ENCODE measurements at regions not wholly inside any gene's neighbourhood (a gene's known extent, or its start where the extent isn't known, plus 50 kb on each side); places are given as distances from the start of the nearest gene placed in this dataset.

DNA sequence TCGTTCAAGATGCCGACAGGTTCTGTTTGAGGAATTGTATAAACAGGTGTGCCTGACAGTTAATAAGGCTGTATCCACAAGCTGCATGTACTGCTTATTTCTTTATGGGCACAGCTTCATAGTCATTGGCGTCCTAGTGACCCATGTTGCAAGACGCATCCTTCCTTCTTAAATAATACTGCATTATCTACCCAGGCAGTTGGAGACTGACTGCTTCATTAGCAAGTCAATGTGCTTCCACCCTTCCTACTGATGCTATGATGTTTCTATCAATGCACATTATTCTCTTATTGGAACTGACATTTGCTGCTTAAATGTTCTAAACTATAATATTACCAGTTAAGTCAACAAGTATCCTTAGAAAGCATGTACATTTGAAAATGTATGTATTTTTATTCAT is 950.0 kb upstream of the MIR17HG start:
- no peak overlapping the region for H3K4me3 ChIP-seq
- TF ChIP-seq POLR2A (IDR thresholded peaks at IDR 0.05) (no peak), EP300 (IDR thresholded peaks at IDR 0.05) (no peak), POLR2AphosphoS5 (IDR thresholded peaks at IDR 0.05) (no peak)
- TF ChIP-seq, protein P1, sequence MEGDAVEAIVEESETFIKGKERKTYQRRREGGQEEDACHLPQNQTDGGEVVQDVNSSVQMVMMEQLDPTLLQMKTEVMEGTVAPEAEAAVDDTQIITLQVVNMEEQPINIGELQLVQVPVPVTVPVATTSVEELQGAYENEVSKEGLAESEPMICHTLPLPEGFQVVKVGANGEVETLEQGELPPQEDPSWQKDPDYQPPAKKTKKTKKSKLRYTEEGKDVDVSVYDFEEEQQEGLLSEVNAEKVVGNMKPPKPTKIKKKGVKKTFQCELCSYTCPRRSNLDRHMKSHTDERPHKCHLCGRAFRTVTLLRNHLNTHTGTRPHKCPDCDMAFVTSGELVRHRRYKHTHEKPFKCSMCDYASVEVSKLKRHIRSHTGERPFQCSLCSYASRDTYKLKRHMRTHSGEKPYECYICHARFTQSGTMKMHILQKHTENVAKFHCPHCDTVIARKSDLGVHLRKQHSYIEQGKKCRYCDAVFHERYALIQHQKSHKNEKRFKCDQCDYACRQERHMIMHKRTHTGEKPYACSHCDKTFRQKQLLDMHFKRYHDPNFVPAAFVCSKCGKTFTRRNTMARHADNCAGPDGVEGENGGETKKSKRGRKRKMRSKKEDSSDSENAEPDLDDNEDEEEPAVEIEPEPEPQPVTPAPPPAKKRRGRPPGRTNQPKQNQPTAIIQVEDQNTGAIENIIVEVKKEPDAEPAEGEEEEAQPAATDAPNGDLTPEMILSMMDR (IDR thresholded peaks at IDR 0.05): no peak
- H3K27me3 ChIP-seq: no peaks in the 10 kb centered on the region
- no peaks in the 10 kb centered on the region for H3K9me3 ChIP-seq
- no peaks in the 10 kb centered on the region for H3K36me3 ChIP-seq
- H3K27ac ChIP-seq: no peak overlapping the region
- no peak for ATAC-seq
- H3K4me1 ChIP-seq: no peaks in the 10 kb centered on the region
- 70 to 94% methylated on average over 4 of the region's 4 CpGs for WGBS, 2 donors (ENCODE audit: low coverage in 1 of 2)

DNA sequence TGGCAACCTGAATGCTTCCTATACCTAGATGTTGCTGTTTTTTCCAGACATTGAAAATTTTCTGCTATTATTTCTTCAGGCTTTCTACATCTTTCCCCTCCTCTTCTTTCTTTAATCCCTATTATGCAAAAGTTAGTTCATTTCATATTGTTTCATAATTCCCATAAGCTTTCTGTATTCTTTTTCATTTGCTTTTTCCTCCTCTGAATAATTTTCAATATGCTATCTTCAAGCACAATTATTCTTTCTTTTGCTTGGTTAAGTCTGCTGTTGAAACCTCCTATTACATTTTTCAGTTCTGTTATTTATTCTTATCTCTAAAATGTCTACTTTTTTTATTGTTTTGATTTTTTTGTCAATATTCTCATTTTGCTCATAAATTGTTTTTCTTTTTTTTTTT is 947.1 kb upstream of the MIR17HG start:
- Histone ChIP-seq H3K4me1 (no peaks in the 10 kb centered on the region), H3K4me3 (no peak overlapping the region), H3K36me3 (no peaks in the 10 kb centered on the region), H3K27me3 (no peaks in the 10 kb centered on the region), H3K27ac (no peak overlapping the region), H3K9me3 (no peaks in the 10 kb centered on the region)
- ATAC-seq: no peak
- TF ChIP-seq, protein P1 (IDR thresholded peaks at IDR 0.05): no peak
- TF ChIP-seq POLR2AphosphoS5 (IDR thresholded peaks at IDR 0.05) (no peak), POLR2A (IDR thresholded peaks at IDR 0.05) (no peak), EP300 (IDR thresholded peaks at IDR 0.05) (no peak)

DNA sequence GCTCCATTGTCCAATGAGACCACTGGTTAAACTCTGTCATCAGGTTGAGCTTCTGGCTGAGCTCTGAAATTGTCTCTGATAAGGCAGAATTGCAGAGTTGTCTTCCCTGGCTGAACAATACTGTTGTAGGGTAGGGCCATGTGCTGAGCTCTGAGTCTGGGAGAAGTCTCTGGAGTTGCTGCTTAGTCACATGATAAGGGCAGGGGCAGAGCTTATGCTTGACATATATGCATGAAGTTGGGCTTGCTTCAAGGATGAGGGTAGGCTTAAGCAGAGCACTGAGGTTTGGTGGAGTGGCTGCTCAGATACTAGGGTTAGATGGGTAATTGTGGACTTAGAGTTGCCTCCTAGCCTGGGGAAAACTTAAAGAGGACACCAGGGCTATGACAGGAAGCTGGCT is 946.3 kb upstream of the MIR17HG start:
- TF ChIP-seq, protein P1 (IDR thresholded peaks at IDR 0.05): no peak
- no peak for TF ChIP-seq EP300 (IDR thresholded peaks at IDR 0.05)
- TF ChIP-seq POLR2A (IDR thresholded peaks at IDR 0.05): no peak
- no peak for TF ChIP-seq POLR2AphosphoS5 (IDR thresholded peaks at IDR 0.05)
- ATAC-seq: no peak
- H3K36me3 ChIP-seq: no peaks in the 10 kb centered on the region

DNA sequence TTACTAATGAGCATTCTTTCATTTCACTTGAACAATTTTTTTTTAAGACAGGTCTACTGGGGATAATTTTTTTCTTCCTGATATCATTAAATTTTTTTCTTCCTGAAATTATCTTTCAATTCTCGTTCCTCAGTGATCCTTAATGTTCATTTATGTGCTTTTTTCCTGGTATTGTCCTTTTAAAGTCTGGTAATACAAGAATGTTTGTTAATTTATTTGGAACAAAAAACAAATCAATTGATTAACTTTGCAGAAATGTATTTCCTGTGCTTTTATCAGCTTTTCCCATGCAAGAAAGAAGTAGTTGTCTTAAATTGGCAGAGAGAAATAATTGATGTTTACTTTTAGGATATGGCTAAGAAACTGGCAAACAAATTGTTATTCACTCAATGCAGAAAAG is 945.4 kb upstream of the MIR17HG start:
- H3K9me3 ChIP-seq: no peaks in the 10 kb centered on the region
- no peak overlapping the region for H3K4me3 ChIP-seq
- H3K36me3 ChIP-seq: no peaks in the 10 kb centered on the region
- no peak for ATAC-seq
- 58 to 80% methylated on average over 1 of the region's 1 CpG for WGBS, 2 donors (ENCODE audit: low coverage in 1 of 2)
- H3K27ac ChIP-seq: no peak overlapping the region
- H3K4me1 ChIP-seq: no peaks in the 10 kb centered on the region
- no peaks in the 10 kb centered on the region for H3K27me3 ChIP-seq
- TF ChIP-seq POLR2AphosphoS5 (IDR thresholded peaks at IDR 0.05) (no peak), POLR2A (IDR thresholded peaks at IDR 0.05) (no peak), EP300 (IDR thresholded peaks at IDR 0.05) (no peak)
- TF ChIP-seq, protein P1 (IDR thresholded peaks at IDR 0.05): no peak

More for the DNA sequence above, 946.3 kb upstream of the MIR17HG start:
- no peak overlapping the region for H3K27ac ChIP-seq
- no peaks in the 10 kb centered on the region for H3K9me3 ChIP-seq
- H3K27me3 ChIP-seq: no peaks in the 10 kb centered on the region
- H3K4me3 ChIP-seq: no peak overlapping the region
- no peaks in the 10 kb centered on the region for H3K4me1 ChIP-seq

DNA sequence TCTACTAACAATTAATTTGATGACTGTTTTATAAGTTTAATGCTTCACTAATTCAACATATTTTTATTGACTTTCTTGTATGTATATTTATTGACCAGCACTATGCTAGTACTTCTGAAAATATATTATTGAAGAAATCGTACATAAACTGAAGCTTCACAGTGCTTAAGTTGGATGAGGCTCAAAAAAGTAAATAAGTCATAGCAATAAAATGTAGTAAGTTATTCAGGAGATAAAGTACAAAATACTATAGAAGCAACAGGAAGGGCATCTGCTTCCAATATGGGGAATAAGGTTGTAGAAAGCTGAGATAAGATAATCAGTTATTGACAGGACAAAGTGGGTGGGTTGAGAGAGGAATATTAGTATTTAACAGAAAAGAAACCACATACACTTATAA is 944.9 kb upstream of the MIR17HG start:
- no peak overlapping the region for H3K4me3 ChIP-seq
- no peaks in the 10 kb centered on the region for H3K27me3 ChIP-seq
- no peaks in the 10 kb centered on the region for H3K4me1 ChIP-seq
- H3K36me3 ChIP-seq: no peaks in the 10 kb centered on the region
- TF ChIP-seq POLR2A (IDR thresholded peaks at IDR 0.05) (no peak), EP300 (IDR thresholded peaks at IDR 0.05) (no peak), POLR2AphosphoS5 (IDR thresholded peaks at IDR 0.05) (no peak)
- TF ChIP-seq, protein P1 (IDR thresholded peaks at IDR 0.05): no peak
- H3K27ac ChIP-seq: no peak overlapping the region
- H3K9me3 ChIP-seq: no peaks in the 10 kb centered on the region
- 43 to 50% methylated on average over 1 of the region's 1 CpG for WGBS, 2 donors (ENCODE audit: low coverage in 1 of 2)
- no peak for ATAC-seq

Data from gastroesophageal sphincter (tissue), 4 donors.